Endothelial cell of umbilical vein (primary cell): ENCODE measurements at regions not wholly inside any gene's neighbourhood (a gene's known extent, or its start where the extent isn't known, plus 50 kb on each side); places are given as distances from the start of the nearest gene placed in this dataset.

Experiments used
- TF ChIP-seq, protein P1 (sequence below): IDR thresholded peaks from 2 replicates; pipeline ENCODE4 v1.6.1; 2011; ENCODE audit not compliant: insufficient read depth, insufficient read length
- TF ChIP-seq, protein P2 (sequence below), 2 donors: IDR thresholded peaks; 1 replicate in 1 of 2; 2 replicates in 1 of 2; pipeline ENCODE4 v1.5.1; 2011; ENCODE audit warnings: low read length in 2 of 2, mild to moderate bottlenecking in 2 of 2, moderate library complexity in 2 of 2, control low read depth in 1 of 2, inconsistent platforms in 1 of 2, low read depth in 1 of 2; ENCODE audit not compliant: insufficient read depth in 1 of 2; ENCODE audit errors: extremely low read depth in 1 of 2

DNA sequence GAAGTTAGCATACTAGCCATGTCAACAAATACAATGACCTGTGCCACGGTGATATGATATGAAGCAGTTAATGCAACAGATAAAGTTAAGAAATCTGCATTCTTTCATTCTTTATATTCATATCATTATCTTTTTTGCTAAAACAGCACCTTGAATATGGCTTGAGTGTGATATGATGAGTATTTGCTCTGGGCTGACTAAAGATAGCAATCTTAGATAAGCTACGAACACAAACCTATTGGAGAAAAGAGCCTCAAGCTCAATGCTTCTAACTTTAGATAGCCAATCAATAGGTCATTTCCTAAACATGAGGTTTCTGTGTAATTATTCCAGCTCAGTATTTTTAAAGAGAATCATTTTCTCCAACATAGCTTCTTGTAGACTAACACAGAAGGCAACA lies 61.7 kb downstream of the NR2F1 start:
- TF ChIP-seq, protein P1, sequence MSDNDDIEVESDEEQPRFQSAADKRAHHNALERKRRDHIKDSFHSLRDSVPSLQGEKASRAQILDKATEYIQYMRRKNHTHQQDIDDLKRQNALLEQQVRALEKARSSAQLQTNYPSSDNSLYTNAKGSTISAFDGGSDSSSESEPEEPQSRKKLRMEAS: no peak
- TF ChIP-seq, protein P2, sequence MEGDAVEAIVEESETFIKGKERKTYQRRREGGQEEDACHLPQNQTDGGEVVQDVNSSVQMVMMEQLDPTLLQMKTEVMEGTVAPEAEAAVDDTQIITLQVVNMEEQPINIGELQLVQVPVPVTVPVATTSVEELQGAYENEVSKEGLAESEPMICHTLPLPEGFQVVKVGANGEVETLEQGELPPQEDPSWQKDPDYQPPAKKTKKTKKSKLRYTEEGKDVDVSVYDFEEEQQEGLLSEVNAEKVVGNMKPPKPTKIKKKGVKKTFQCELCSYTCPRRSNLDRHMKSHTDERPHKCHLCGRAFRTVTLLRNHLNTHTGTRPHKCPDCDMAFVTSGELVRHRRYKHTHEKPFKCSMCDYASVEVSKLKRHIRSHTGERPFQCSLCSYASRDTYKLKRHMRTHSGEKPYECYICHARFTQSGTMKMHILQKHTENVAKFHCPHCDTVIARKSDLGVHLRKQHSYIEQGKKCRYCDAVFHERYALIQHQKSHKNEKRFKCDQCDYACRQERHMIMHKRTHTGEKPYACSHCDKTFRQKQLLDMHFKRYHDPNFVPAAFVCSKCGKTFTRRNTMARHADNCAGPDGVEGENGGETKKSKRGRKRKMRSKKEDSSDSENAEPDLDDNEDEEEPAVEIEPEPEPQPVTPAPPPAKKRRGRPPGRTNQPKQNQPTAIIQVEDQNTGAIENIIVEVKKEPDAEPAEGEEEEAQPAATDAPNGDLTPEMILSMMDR (IDR thresholded peaks at IDR 0.05; ENCODE audit: extremely low read depth in 1 of 2, insufficient read depth in 1 of 2, low read depth in 1 of 2, low read length in 2 of 2): no peak
